Stimulated activated CD8-positive, alpha-beta memory T cell treated with anti-CD3 and anti-CD28 coated beads, Interleukin-4, amount 100 ng/mL, for 48 hours (primary cell): ENCODE measurements at regions not wholly inside any gene's neighbourhood (a gene's known extent, or its start where the extent isn't known, plus 50 kb on each side); places are given as distances from the start of the nearest gene placed in this dataset.

Source experiments
- DNase-seq: peaks from one replicate; pipeline ENCODE4 v3.0.0-alpha.2; 2020

DNA sequence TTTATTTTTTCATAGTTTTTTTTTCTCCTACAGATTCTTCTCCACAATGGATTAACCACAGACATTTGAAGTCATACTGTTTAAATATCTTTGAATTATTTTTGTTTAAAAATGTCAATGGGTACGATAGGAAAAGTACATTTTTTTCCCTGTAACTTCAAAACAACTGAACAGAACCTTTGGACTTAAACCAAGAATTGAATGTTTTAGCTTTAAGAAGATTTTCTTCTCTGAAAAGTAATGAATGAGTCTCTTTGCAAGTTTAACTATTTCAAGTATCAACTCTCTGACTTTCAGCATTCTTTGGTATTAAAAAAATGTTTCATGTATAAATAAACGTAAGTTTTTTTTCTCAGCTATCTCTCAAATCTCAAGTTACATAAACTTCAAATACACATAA is 364.3 kb downstream of the FBXO8 start:
- no peak for DNase-seq

DNA sequence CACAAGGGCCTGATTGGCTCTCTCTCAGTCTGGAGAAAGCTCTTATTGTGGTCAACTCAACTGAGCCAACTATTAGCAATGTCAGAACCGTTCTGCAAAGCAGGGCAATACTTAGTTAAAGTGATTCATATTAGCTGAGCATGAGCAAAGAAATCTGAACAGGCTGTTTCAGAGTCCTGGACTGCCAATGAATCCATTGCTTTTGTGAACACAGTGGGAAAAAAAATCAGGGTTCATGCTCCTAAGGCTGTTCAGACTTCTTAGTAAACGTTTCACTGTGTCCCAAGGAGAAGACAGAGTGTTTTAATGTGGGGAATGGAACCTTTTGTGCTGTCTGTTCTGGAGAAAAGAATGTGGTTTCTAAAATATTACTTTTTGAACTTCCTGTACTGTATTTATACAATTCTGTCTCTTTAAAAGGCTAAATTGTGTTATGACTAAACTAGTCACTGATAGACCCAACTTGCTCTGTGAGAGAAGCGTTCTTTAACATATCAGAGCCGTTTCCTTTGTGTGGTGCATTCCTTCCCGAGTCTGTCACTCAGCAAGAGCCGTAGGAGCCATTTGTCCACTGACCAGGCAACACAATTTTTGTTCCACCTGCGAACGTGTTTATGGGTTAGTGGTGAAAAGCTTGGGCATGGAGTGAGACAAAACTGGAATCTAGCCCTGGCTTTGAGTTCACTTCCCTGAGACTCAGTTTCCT is 366.1 kb downstream of the FBXO8 start:
- no peak for DNase-seq

DNA sequence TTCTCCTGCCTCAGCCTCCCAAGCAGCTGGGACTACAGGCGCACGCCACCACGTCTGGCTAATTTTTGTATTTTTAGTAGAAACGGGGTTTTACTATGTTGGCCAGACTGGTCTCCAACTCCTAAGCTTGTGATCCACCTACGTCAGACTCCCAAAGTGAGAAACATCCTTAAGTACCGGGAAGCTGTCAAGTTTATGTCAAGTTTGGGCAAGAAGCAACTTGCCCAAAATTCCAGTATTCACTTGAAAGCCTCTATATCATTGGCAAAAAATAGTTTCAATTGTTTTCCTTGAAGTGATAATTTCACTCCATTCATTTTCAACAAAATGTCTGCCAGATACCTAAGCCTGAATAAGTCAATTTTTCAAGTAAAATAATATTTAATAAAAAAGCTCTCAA is 370.0 kb downstream of the FBXO8 start:
- no peak for DNase-seq

DNA sequence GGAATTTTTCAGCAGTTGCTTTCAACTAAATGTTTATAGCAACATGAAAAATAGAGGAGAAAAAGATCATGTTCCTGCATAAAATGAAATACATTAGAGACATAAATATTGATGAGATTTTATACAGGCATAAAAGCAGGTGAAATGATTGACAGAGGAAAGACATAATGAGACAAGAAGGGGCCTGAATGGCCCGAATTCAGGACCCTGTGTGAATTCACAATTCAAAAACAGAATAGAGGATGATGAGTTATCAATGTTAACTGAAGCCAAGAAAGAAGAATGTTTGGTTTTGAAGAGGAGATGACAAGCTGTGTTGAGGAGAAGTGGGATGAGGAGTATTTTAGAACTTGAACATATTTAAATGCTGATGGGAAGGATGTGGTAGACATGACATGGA is 371.1 kb downstream of the FBXO8 start:
- no peak for DNase-seq

DNA sequence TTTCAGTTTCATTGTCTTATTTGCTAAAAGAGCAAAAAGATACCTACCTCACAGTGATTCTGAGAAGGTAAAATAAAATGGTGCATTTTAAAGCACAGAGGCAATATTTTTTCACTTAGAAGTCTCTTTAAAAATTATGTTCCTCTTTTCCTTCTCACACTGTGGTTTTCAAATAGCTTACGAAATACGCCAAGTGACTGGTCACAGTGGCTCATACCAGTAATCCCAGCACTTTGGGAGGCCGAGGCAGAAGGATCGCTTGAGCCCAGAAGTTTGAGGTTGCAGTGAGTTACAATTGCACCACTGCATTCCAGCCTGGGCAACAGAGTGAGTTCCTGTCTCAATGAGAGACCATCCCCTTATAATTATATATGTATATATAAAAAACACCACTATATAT is 372.6 kb downstream of the FBXO8 start:
- no peak for DNase-seq

DNA sequence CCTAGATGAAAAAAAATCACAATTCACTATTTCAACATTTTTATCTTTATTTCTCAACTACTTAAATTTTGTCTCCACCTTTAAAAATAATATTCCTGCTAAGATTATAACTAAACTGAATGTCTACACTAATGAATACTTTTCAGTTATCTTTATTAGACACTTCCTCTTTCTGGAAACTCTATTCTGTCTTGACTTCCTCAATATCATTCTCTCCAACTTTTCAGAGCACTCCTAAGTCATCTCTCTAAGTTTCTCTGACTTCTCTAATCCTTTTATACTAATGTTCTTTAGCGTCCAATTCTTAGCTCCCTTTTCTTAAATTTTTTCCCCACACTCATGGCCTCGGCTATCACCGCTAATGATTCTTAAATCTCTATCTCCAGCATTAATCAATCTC is 374.2 kb downstream of the FBXO8 start:
- DNase-seq = no peak

DNA sequence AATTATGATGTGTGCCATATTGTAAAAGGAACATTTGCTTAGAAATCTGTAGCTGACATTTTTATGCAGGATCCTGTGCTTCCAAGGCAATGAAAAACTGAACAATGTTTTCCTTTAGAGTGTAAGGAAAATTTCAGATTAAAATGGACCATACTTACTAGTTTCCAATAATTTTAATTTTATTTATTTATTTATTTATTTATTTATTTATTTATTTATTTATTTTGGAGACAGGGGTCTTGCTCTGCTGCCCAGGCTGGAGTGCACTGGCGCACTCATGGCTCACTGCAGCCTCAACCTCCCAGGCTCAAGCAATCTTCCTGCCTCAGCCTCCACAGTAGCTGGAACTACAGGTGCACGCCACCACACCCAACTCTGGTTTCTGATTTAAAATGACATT is 369.8 kb upstream of the HAND2 start:
- DNase-seq = no peak

DNA sequence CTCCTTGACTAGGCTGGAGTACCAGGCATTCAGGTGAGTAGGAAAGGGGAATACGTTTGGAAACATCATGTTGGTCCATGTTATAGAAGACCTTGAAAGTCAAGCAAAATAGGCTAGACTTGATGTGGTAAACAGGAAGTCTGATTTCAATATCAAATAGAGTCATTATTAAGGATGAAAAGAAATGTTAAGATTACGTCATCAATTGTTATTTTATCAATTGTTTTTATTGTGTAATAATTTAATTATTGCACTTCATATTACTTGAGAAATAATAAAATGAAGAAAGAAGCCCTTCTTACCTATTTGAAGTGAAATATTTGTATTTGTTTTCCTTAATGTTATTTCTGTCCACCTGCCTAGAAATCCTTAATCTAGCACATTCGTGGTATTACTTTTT is 361.0 kb upstream of the HAND2 start:
- no peak for DNase-seq

DNA sequence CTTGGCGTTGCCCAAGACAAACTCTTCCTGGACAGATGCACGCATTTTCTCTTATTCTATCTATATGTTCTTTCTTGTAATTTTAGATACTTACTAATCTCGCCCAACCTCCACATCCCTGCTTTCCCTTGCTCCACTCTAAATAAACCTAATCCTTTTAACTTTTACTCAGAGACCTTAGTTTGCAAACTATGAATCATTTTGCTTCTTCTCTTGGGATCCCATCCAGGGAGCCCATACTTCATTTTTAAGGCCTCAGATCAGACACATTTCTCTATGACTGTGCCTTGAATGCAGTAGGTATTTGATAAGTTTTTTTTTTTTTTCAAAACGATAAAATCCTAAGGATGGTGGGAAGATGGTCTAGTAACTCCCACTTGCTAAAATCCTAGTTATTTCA is 353.8 kb upstream of the HAND2 start:
- DNase-seq = no peak

DNA sequence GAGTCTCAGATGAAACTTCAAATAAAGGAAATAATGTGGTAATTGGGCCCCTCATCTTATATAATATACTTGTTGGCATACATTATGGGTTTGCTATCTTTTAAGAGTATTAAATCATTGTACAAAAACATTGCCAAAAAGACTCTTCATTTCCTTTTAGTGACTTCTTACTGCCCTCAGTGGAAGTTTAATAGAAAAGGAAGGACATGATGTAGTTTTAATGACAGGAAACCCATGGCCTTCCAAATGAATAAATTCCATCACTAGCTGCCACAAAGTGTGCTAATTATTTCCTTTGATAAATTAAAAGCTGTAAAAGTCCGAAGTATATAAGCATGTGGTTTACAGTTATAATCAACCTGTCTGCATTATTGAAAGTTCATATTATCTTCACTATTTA is 350.9 kb upstream of the HAND2 start:
- no peak for DNase-seq

DNA sequence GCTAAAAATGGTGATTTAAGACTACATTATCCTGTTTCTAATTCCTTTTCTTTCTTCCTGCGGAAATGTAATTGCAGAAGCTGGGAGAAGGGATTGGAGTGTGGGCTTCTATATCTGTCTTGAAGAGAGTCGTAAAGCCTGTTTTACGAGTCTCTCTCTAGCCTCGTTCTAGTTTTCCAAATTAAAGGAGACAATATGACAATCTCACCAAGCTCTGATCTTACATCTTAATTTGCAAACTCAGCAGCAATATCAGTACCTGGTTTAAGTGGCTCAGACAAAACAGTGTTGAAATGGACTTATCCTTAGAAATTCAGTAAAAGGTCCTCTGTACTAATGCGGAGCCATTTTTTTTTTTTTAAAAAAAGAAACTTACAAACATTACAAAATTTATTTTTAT is 349.5 kb upstream of the HAND2 start:
- DNase-seq = no peak

DNA sequence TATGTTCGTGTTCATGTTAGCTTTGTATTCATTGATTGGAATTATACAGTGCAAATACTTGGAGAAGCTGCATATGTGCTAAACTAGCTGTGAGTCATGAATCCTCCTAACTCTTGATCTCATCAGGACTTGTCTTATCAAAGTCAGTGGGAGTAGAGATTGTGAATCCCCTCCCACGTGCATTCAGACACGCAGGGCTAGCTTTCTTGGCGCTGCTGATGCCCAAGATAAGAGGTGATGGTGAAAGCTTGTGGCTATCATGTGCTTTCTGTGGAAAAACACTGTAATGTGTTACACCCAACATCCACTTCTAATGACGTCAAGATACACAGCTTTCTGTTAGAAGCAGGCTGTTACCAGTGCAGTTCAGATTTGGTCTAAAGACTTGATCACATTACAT is 348.7 kb upstream of the HAND2 start:
- DNase-seq = no peak

DNA sequence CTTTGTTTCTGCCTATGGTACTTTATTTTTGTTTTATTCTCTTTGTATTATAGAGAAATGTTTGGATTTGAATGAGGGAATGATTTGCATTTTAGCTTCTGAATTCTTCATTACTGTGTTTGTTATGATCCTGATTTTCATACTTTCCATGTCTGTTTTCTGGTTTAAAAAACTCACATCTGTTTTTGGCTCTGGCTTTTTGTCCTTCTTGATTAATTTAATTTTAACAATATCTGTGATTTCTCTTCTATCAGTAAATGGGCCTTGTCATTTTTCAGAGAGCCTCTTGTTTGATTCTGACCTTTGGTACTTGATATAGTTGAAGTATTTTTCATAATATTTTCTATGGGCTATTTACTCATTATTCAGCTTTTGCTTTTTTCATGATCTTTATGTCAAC is 341.6 kb upstream of the HAND2 start:
- no peak for DNase-seq

DNA sequence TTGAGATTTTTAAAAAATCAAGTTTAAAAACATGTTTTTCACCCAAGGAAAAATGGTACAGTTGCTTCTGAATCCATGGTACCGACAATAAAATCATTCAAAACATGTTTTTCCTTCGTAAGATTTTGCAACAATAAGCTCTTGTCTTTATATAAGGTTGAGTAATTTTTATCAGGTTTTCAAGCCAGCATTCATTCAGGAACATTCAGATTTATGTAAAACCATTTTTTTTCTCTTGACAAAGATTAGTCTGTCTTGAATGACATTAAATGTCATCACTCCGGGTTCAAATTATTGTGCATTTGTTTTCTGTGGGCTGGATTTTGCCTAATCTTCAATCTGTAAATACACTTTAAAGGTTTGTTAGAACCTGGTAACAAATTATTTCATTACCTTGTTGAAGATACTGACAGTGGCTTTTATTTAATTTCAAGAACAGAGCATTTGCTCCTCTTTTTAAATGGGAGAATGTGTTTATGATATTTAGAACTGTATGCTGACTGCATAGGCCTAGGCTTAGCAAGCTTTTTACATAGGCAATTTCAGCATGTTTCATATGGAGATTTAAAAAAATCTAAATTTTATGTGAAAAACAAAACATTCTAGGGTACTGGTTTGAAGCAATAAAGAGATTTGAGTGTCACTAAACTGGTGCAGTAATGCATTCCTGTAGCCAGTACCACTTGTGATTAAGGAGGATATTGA is 336.4 kb upstream of the HAND2 start:
- no peak for DNase-seq

DNA sequence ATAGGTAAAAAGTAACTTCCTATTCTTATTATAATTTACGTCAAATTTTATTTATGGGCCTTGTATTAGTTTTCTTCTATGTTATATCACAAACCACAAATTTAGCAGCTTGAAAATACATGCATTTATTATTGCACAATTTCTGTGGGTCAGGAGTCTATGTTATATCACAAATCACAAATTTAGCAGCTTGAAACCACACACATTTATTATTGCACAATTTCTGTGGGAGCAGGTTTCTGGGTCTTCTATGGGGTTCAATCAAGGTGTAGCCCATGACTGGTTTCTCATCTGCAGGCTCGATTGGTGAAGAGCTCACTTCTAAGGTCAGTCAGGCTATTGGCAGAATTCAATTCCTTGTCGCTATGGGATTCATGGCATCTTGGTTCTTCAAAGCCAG is 332.7 kb upstream of the HAND2 start:
- DNase-seq = no peak

DNA sequence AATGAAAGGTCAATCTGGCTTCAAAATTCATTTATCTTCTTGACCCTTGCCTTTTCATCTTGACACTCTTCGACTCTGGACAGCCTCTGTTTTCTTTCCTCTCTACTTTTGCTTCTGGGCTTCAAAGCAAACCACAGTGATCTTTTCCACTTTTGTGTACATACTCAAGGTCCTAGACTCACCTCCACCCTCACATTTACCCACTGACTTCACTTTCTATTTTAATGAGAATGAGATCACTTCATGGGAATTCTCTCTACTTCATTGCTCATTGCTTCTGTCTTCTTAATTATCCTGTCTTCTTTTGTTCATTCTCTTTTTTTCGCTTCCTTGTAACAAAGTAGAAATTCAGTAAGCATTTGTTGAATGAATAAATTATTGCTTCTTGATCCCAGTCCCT is 330.1 kb upstream of the HAND2 start:
- DNase-seq = no peak

DNA sequence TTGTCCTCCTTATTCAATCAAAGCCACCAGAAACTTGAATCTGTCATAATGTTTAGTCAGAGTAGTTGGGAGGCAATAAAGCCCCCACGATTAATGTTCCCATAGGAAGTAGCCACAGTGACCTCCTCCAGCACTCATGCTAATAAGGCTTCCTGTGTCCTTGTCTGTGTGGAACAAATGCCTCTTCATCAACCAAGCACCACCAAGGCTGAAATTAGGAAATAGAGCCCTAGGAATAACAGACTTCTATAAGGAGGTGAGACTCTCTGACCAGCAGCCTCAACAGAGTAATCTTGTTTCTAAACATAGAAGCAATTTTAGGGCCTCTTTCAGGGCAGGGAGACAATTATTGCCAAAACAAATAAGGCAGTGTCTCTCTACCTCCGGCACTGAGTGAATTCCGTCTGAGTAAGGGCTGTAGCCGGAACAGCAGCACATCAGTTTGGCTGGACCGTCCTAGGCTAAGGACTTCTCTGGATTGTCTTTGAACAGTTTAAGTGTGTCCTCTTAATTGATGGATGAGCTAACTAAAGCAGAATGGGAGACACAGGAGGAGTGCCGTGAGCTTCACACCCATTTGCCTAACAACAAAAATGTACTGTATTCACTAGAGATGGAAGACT is 329.2 kb upstream of the HAND2 start:
- DNase-seq = no peak

DNA sequence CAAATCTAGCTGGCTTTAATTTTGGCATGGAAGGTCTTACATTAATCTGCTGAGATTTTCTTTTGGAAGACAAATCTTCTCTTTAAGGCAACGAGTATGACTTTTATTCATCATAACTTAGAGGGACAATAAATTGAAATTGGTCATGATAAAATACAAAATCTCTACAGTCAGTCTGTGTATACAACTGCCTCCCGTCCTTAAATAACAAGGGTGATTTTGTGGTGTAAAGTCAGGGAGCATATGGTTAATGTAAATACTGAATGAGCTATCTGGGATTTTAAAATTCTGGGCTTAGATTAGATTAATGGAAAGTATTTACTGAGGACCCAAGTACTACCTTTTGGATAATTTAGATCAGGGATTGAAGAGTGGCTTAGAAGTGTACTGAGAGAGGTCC is 328.4 kb upstream of the HAND2 start:
- DNase-seq = no peak

DNA sequence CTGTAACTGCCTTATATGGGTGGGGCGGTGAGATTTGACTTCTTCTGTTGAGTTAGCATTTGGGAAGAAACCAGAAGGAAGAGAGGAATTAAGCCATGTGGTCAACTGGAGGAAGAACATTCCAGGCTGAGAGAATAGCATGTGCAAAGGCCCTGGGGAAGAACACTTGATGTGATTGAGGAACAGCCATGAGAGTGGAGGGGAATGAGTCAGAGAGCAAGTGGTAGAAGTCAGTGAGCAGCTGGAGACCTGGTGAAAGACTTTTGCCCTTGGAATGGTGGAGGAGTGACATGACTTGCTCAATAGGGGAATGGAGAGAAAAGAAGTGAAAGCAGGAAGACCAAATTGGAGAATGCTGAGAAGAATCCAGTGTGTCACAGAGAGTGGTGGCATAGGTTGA is 327.8 kb upstream of the HAND2 start:
- DNase-seq = no peak

DNA sequence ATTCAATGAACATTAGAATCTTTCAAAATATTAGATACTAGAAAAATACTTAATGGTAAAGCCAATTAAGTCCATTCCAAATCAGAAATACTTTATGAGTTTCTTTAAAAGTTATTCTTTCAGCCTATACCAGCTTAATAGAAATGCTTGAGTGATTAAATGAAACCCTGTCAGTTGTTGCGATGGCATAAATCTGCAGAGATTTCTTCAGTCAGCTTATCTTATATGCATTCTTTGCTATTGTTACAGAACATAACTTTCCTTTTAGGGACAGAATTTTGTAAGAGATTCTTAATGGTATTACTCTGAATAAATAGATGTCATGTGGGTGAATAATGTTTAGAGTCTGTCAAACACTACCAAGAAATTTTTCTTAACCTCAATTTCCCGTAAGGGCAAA is 325.0 kb upstream of the HAND2 start:
- DNase-seq = no peak

DNA sequence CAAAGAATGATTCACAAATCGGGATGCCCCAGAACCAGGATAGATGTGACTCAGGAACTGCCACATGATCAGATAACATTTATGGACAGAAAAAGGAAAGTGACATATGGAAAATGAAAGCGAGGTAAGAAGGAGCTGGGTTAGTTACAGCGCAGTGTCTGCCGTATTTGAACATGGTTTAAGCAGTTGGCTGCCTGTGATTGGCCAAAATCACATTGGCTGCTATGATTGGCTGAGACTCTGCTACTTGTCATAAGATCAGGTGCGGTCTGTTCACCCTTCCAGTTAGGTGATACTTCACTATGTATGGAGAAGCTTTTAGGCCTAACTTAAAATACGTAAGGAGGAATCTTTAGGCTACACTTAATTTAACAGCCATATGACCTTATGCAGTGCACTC is 322.7 kb upstream of the HAND2 start:
- no peak for DNase-seq

DNA sequence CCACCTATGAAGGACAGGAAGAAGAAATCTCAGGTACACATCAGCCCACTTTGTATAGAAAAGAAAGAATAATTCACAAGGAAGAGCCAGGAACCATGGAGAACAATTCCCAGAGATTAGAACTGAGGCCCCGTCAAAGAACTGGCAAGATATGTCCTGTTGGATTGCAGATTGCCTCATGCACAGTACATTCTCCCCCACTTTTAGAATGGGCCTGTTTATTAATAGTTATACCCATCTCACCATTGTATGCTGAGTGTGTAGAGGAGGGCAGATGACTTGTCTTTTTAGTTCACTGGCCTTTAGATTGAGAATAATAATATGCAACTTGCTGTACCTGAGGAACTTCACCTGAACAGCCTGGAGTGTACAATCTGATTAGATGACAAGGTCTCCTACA is 315.6 kb upstream of the HAND2 start:
- DNase-seq = no peak

DNA sequence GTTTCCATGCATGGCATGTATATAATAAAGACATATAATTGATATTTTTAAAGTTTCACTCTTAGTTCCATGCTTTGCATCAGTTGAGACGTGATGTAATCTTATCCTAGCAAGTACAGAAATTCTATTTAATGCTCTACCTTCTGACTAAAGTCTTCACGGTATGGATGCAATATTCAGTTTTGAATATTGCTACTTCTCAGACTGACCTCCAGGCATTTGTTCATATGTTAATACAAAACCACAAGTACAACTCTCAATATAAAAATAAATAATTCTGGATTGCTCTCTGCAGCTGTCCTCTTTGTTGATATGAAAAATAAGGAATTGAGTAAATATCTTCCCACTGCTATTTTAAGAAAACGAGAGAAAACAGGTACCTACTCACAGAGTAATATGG is 309.8 kb upstream of the HAND2 start:
- DNase-seq = no peak

DNA sequence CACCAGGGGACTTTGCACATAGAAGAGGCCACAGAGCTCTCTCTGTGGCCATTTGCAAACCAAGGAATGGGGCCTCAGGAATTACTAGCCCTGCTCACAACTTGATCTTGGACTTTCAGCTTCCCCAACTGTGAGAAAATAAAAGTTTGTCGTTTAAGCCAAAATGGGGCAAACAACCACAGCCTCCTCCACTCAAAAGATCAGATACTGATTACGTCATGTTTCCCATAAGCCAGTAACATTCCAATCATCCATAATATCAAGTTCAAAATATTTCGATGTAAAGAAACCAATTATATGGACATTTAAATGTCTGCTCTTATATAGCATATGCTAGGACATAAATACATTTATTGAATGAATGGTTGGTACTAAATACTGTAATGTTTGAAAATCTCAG is 307.5 kb upstream of the HAND2 start:
- no peak for DNase-seq

DNA sequence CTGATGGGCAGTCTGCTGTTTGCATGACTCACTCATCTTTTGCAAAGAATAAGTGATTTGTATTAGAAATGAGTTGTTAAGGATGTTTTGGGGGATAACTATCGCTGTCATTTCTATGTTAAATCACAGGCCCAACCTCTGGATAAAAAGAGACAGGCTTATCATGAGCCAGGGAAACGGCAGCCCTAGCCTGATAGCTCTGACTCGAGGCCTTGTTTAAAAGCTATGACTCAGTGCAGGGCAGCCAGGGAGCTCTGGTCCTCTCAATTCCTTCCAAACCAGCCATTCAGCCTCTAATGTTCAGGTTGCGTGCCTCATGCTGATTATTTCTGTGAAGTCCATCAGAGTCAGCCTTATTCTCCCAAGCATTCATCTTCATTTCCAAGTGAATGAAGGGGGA is 305.9 kb upstream of the HAND2 start:
- DNase-seq = no peak
